ENCODE measurements at regions not wholly inside any gene's neighbourhood (a gene's known extent, or its start where the extent isn't known, plus 50 kb on each side); places are given as distances from the start of the nearest gene placed in this dataset.

- 86 to 95% (median 86%) methylated on average over 6 of the region's 6 CpGs for WGBS, 3 donors
- no peaks in the 10 kb centered on the region for H3K4me1 ChIP-seq (ENCODE audit: control insufficient read depth in 3 of 3, insufficient read depth in 2 of 3, low read depth in 1 of 3, low read length in 2 of 3)
- DNase-seq, result no peak
- H3K4me3 ChIP-seq (ENCODE audit: low read depth in 1 of 3, low read length in 3 of 3), result no peak overlapping the region
- H3K36me3 ChIP-seq (ENCODE audit: control insufficient read depth in 3 of 3, insufficient read depth in 2 of 3, low read depth in 1 of 3, low read length in 3 of 3), result no peaks in the 10 kb centered on the region
- no peaks in the 10 kb centered on the region for H3K9me3 ChIP-seq (ENCODE audit: control insufficient read depth in 2 of 2, insufficient read depth in 1 of 2, low read depth in 1 of 2, low read length in 1 of 2)
- no peaks in the 10 kb centered on the region for H3K27me3 ChIP-seq (ENCODE audit: control insufficient read depth in 3 of 3, insufficient read depth in 3 of 3, low read length in 3 of 3)
- FAIRE-seq, result no peak
- no peak overlapping the region for H3K27ac ChIP-seq (ENCODE audit: low read depth in 1 of 3, low read length in 2 of 3)
Measured at GRCh38 chrX:45743906-45744625, 543.4 kb upstream of the DIPK2B start.

- Histone ChIP-seq H3K36me3 (ENCODE audit: control insufficient read depth in 3 of 3, insufficient read depth in 2 of 3, low read depth in 1 of 3, low read length in 3 of 3) (no peaks in the 10 kb centered on the region), H3K27me3 (ENCODE audit: control insufficient read depth in 3 of 3, insufficient read depth in 3 of 3, low read length in 3 of 3) (no peaks in the 10 kb centered on the region), H3K4me3 (ENCODE audit: low read depth in 1 of 3, low read length in 3 of 3) (no peak overlapping the region), H3K9me3 (ENCODE audit: control insufficient read depth in 2 of 2, insufficient read depth in 1 of 2, low read depth in 1 of 2, low read length in 1 of 2) (no peaks in the 10 kb centered on the region), H3K4me1 (ENCODE audit: control insufficient read depth in 3 of 3, insufficient read depth in 2 of 3, low read depth in 1 of 3, low read length in 2 of 3) (no peaks in the 10 kb centered on the region), H3K27ac (ENCODE audit: low read depth in 1 of 3, low read length in 2 of 3) (no peak overlapping the region)
- FAIRE-seq (no peak), DNase-seq (no peak)
- 83 to 88% (median 87%) methylated on average over 5 of the region's 5 CpGs for WGBS, 3 donors
Measured at GRCh38 chrX:45743081-45743533, 542.4 kb upstream of the DIPK2B start.

GRCh38 chrX:45740291-45740690 lies 539.6 kb upstream of the DIPK2B start:
- no peaks in the 10 kb centered on the region for H3K9me3 ChIP-seq (ENCODE audit: control insufficient read depth in 2 of 2, insufficient read depth in 1 of 2, low read depth in 1 of 2, low read length in 1 of 2)
- DNase-seq (no peak), FAIRE-seq (no peak)
- 63 to 75% (median 64%) methylated on average over 3 of the region's 3 CpGs for WGBS, 3 donors
- no peaks in the 10 kb centered on the region for H3K27me3 ChIP-seq (ENCODE audit: control insufficient read depth in 3 of 3, insufficient read depth in 3 of 3, low read length in 3 of 3)
- H3K4me3 ChIP-seq (ENCODE audit: low read depth in 1 of 3, low read length in 3 of 3), result no peak overlapping the region
- no peaks in the 10 kb centered on the region for H3K36me3 ChIP-seq (ENCODE audit: control insufficient read depth in 3 of 3, insufficient read depth in 2 of 3, low read depth in 1 of 3, low read length in 3 of 3)
- H3K4me1 ChIP-seq (ENCODE audit: control insufficient read depth in 3 of 3, insufficient read depth in 2 of 3, low read depth in 1 of 3, low read length in 2 of 3), result no peaks in the 10 kb centered on the region
- H3K27ac ChIP-seq (ENCODE audit: low read depth in 1 of 3, low read length in 2 of 3), result no peak overlapping the region

GRCh38 chrX:45735571-45735970 lies 534.9 kb upstream of the DIPK2B start:
- no peak overlapping the region for H3K4me3 ChIP-seq (ENCODE audit: low read depth in 1 of 3, low read length in 3 of 3)
- WGBS, 3 donors, result 50 to 75% (median 62%) methylated on average over 1 of the region's 1 CpG
- no peaks in the 10 kb centered on the region for H3K4me1 ChIP-seq (ENCODE audit: control insufficient read depth in 3 of 3, insufficient read depth in 2 of 3, low read depth in 1 of 3, low read length in 2 of 3)
- H3K36me3 ChIP-seq (ENCODE audit: control insufficient read depth in 3 of 3, insufficient read depth in 2 of 3, low read depth in 1 of 3, low read length in 3 of 3), result no peaks in the 10 kb centered on the region
- no peak for FAIRE-seq
- H3K9me3 ChIP-seq (ENCODE audit: control insufficient read depth in 2 of 2, insufficient read depth in 1 of 2, low read depth in 1 of 2, low read length in 1 of 2), result no peaks in the 10 kb centered on the region
- no peak overlapping the region for H3K27ac ChIP-seq (ENCODE audit: low read depth in 1 of 3, low read length in 2 of 3)
- DNase-seq, result no peak
- no peaks in the 10 kb centered on the region for H3K27me3 ChIP-seq (ENCODE audit: control insufficient read depth in 3 of 3, insufficient read depth in 3 of 3, low read length in 3 of 3)

GRCh38 chrX:45731448-45731847 lies 530.8 kb upstream of the DIPK2B start:
- Histone ChIP-seq H3K27ac (ENCODE audit: low read depth in 1 of 3, low read length in 2 of 3) (no peak overlapping the region), H3K4me3 (ENCODE audit: low read depth in 1 of 3, low read length in 3 of 3) (no peak overlapping the region), H3K9me3 (ENCODE audit: control insufficient read depth in 2 of 2, insufficient read depth in 1 of 2, low read depth in 1 of 2, low read length in 1 of 2) (no peaks in the 10 kb centered on the region), H3K36me3 (ENCODE audit: control insufficient read depth in 3 of 3, insufficient read depth in 2 of 3, low read depth in 1 of 3, low read length in 3 of 3) (no peaks in the 10 kb centered on the region), H3K27me3 (ENCODE audit: control insufficient read depth in 3 of 3, insufficient read depth in 3 of 3, low read length in 3 of 3) (no peaks in the 10 kb centered on the region), H3K4me1 (ENCODE audit: control insufficient read depth in 3 of 3, insufficient read depth in 2 of 3, low read depth in 1 of 3, low read length in 2 of 3) (no peaks in the 10 kb centered on the region)
- no peak for FAIRE-seq
- DNase-seq, result no peak
- 89 to 94% (median 91%) methylated on average over 10 of the region's 10 CpGs for WGBS, 3 donors

DNA sequence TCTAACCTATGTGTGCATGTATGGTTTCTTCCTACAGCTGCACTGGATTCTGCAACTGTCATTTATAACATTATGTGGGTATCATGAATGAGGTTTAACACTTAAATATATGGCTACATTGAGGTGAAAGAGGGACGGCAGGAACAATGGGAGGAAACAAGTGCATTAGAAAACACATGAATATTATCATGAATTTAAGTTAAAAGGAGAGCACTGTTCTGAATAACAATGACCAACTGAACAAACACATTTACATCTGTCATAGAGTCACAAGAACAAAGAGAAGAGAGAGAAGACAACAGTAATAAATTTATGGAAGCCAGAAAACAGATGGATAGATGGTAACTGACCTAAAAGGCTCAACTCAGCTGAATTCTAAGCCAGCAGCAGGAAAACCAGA lies 527.1 kb upstream of the DIPK2B start:
- no peaks in the 10 kb centered on the region for H3K4me1 ChIP-seq (ENCODE audit: control insufficient read depth in 3 of 3, insufficient read depth in 2 of 3, low read depth in 1 of 3, low read length in 2 of 3)
- FAIRE-seq (no peak), DNase-seq (no peak)
- H3K4me3 ChIP-seq (ENCODE audit: low read depth in 1 of 3, low read length in 3 of 3), result no peak overlapping the region
- H3K36me3 ChIP-seq (ENCODE audit: control insufficient read depth in 3 of 3, insufficient read depth in 2 of 3, low read depth in 1 of 3, low read length in 3 of 3), result no peaks in the 10 kb centered on the region
- H3K27ac ChIP-seq (ENCODE audit: low read depth in 1 of 3, low read length in 2 of 3), result no peak overlapping the region
- H3K9me3 ChIP-seq (ENCODE audit: control insufficient read depth in 2 of 2, insufficient read depth in 1 of 2, low read depth in 1 of 2, low read length in 1 of 2), result no peaks in the 10 kb centered on the region
- H3K27me3 ChIP-seq (ENCODE audit: control insufficient read depth in 3 of 3, insufficient read depth in 3 of 3, low read length in 3 of 3), result no peaks in the 10 kb centered on the region
- 70 to 89% (median 79%) methylated on average over 1 of the region's 1 CpG for WGBS, 3 donors

DNA sequence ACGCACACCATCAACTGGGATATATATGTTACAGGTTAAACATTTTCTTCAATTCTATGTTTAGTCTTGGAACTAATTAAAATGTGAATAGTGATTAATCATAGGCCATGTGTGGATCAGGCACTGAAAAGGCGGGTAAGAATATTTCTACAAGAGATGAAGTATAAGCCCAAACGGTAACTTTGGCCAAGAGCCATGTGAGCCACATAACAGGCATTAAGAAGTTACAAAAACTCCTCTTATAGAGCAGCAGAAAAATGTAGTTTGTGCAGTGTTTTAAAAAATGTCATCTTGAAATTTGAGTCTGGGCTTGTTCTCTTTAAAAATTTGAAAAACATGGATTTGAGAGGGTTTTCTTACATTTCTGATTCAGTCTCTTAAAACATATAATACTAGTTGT lies 521.8 kb upstream of the DIPK2B start:
- Histone ChIP-seq H3K27ac (ENCODE audit: low read depth in 1 of 3, low read length in 2 of 3) (no peak overlapping the region), H3K4me3 (ENCODE audit: low read depth in 1 of 3, low read length in 3 of 3) (no peak overlapping the region), H3K36me3 (ENCODE audit: control insufficient read depth in 3 of 3, insufficient read depth in 2 of 3, low read depth in 1 of 3, low read length in 3 of 3) (no peaks in the 10 kb centered on the region), H3K4me1 (ENCODE audit: control insufficient read depth in 3 of 3, insufficient read depth in 2 of 3, low read depth in 1 of 3, low read length in 2 of 3) (no peaks in the 10 kb centered on the region), H3K27me3 (ENCODE audit: control insufficient read depth in 3 of 3, insufficient read depth in 3 of 3, low read length in 3 of 3) (no peaks in the 10 kb centered on the region), H3K9me3 (ENCODE audit: control insufficient read depth in 2 of 2, insufficient read depth in 1 of 2, low read depth in 1 of 2, low read length in 1 of 2) (no peaks in the 10 kb centered on the region)
- 80 to 84% (median 83%) methylated on average over 3 of the region's 3 CpGs for WGBS, 3 donors
- DNase-seq (no peak), FAIRE-seq (no peak)

DNA sequence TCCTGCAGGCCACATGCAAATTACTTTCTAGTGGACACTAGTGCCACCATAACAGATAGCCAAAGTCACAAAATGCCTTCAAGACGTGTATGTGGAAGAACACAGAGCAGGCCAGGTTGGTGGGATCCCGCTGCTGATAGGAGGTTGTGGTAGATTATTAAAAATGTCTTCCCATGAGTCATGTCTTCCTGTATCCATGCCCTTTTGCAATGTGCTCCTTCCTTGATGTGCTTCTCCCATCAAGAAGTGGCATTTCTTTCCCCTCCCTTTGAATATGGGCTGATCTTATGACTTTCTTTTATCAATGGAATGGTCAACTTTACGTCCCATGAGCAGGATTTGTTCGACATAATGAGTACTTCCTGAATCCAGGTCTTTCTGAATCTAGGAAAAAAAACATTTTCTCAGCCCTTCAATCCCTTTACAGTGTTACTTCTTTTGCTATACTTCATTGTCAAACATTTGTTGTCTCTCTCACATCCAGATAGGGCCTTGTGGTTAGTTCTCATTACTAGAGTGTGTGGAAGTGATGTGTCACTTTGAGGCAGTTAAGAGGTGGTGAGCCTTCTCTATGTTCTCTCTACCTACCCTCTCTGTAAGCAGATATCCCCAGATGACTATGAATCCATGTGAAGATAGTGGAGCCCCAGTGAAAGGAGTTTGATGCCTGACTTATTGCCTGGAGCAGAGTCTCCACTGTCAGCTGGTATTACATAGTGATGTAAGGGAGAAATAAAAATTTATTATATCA lies 519.2 kb upstream of the DIPK2B start:
- WGBS, 3 donors, result 84 to 94% (median 93%) methylated on average over 4 of the region's 4 CpGs
- Histone ChIP-seq H3K27me3 (ENCODE audit: control insufficient read depth in 3 of 3, insufficient read depth in 3 of 3, low read length in 3 of 3) (no peaks in the 10 kb centered on the region), H3K9me3 (ENCODE audit: control insufficient read depth in 2 of 2, insufficient read depth in 1 of 2, low read depth in 1 of 2, low read length in 1 of 2) (no peaks in the 10 kb centered on the region), H3K27ac (ENCODE audit: low read depth in 1 of 3, low read length in 2 of 3) (no peak overlapping the region), H3K4me3 (ENCODE audit: low read depth in 1 of 3, low read length in 3 of 3) (no peak overlapping the region), H3K4me1 (ENCODE audit: control insufficient read depth in 3 of 3, insufficient read depth in 2 of 3, low read depth in 1 of 3, low read length in 2 of 3) (peaks cover 0 to 11% (median 0%) of the 10 kb centered on the region in 3 donors), H3K36me3 (ENCODE audit: control insufficient read depth in 3 of 3, insufficient read depth in 2 of 3, low read depth in 1 of 3, low read length in 3 of 3) (no peaks in the 10 kb centered on the region)
- FAIRE-seq (no peak), DNase-seq (no peak)
